GM21825 (cell line): ENCODE measurements at regions not wholly inside any gene's neighbourhood (a gene's known extent, or its start where the extent isn't known, plus 50 kb on each side); places are given as distances from the start of the nearest gene placed in this dataset.
"Not testable (repeated sequence)": the region's sequence is repeated elsewhere in the genome, so short reads cannot be mapped to it uniquely, and the experiment has no call there.

Experiments
- ATAC-seq: cut with Tn5 transposase; IDR thresholded peaks from one replicate; pipeline ENCODE4 v1.9.1; 2021; ENCODE audit warnings: mild to moderate bottlenecking, moderate library complexity; ENCODE audit not compliant: unreplicated experiment

GRCh38 chrX:13428053-13428786 lies 108.4 kb upstream of the ATXN3L start:
- ATAC-seq: no peak

- ATAC-seq: no peak
These were observed 107.7 kb upstream of the ATXN3L start for GRCh38 chrX:13427441-13428052.

DNA sequence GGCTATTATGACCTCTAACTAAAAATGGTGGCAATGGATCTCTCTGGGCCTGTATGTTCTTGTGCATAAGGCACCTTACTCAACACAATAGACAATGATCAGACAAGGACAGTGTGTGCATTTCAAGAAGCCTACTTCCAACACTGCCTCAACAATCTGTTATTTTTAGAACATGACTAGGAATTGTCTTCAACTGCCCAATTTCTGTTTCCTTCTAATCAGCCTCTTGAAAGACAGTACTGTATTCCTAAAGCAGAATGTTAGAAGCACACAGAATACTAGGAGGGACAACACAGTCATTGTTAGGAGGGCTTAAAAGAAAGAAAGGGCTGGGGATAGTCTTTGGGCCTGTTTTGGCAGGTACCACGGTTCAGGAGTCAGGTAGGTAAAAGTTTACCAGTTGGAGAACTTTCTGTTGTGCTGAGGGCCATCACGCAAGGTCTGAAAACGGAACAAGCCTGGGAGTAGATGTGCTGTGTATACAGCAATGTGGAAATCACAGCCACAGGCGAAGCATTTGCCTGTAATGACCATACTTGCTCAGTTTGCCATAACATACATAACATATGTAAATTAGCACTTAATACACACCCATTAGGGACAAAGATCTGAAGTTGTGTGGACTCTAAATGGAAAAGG lies 100.8 kb upstream of the ATXN3L start:
- ATAC-seq: no peak

GRCh38 chrX:13419918-13420317 lies 100.1 kb upstream of the ATXN3L start:
- no peak for ATAC-seq

GRCh38 chrX:13419276-13419675 lies 99.4 kb upstream of the ATXN3L start:
- ATAC-seq: no peak

DNA sequence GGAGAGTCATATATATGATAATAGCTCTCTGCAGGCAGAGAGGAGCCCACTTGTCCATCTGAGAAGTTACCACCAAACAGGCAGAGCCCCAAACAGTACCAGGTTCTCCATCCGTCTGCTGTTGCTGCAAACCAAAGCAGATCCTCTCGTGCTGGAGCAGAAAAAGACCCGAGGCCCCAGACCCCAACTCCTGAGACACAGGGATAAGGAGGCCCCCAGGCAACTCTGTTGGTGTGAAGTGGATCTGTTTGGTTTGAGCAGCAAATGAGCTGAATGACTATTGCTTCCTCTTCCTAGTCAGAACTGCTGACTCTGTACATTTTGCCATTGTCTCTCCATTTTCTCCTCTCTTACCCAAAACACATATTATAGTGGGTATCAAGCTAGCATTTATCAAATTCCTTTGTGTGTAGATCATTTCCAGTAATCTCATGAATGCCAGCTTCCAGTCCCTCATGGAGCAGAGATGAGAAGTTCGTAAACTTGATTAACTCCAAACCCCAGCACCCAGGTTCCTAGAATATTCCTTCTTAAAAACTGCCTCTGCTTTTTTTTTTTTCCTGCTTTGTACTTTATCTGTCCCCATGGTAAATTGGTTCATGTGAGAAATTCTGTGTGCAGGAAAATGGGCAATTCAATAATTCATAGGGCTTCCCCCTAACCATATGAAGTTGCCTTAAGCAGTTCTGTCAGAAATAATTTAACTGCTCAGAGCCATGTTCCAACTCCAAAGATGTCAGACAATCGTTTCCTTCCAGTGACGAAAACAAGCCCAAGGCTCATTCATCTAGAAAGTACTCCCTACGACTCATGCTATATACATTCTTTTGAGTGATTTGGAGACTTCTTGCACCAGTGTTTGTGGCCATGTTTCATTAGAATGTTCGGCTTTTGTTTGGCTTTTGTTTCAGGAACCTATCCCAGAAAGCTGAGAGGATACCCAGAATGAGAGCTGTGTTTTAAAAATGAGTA lies 98.6 kb upstream of the ATXN3L start:
- ATAC-seq: no peak

DNA sequence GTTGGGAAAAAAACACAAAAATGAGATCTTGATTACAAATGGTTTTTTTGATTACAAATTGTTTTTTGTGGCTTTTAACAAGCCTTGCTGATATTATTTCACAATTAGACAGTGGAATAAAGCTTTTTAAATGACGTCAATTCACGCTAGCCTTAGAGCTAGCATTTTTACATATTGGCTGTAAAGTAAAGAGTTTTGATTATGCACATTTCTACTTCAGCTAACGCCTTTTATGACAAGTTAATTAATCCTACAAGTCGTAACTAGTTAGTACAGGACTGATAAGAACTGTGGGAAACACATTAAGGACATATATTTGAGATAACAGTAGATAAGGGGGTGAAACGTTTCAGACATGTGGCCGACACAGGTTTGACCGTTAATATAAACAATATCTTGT lies 95.7 kb upstream of the ATXN3L start:
- ATAC-seq: no peak

GRCh38 chrX:13414006-13414647 lies 94.3 kb upstream of the ATXN3L start:
- ATAC-seq: no peak

DNA sequence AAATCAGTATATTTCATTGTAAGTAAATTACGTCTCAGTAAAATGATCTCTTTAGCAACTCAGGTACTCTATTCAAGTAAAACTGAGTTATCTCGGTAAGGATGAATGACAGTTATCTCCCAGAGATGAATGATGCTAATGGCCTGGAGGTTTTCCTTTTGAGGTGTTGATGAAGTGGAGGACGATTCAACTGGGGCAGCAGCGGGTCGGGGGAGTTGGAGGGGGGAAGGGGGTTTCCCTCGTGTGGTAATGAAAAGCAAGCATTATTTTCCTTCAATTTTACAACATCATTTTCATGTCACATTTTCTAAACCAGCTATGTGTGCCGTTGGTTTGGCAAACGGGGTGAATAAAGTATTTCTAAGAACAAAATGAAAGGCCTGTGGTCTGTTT lies 92.4 kb upstream of the ATXN3L start:
- ATAC-seq: no peak

DNA sequence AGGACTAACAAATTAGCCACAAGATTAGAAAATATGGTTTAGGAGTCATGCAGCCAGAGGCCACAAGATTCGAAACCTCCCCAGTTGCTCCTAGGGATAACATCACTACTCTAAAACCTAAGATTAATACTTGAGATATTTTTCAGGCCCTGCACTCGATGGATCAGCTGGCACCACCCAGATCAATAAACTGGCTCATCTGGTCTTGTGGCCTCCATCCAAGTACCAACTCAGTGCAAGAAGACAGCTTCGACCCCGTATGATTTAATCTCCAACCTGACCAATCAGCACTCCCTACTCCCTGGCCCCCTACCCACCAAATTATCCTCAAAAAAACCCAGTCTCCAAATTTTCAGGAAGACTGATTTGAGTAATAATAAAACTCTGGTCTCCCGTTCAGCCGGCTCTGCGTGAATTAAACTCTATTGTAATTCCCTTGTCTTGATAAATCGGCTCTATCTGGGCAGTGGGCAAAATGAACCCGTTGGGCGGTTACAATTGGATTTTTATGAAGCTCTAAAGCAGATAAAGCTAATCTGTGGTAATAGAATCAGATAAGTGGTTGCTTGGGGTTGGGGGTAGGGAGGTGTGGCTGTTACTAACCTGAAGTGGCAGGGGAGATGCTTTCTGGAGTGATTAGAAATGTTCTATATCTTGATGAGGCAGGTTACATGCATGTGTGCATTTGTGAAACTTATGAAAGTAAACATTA lies 91.8 kb upstream of the ATXN3L start:
- ATAC-seq: no peak

DNA sequence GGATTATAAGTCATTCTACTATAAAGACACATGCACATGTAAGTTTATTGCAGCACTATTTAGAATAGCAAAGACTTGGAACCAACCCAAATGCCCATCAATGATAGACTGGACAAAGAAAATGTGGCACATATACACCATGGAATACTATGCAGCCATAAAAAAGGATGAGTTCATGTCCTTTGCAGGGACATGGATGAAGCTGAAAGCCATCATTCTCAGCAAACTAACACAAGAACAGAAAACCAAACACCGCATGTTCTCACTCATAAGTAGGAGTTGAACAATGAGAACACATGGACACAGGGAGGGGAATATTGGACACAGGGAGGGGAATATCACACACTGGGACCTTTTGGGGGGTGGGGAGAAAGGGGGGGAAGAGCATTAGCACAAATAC lies 88.7 kb upstream of the ATXN3L start:
- ATAC-seq: not testable (repeated sequence)

DNA sequence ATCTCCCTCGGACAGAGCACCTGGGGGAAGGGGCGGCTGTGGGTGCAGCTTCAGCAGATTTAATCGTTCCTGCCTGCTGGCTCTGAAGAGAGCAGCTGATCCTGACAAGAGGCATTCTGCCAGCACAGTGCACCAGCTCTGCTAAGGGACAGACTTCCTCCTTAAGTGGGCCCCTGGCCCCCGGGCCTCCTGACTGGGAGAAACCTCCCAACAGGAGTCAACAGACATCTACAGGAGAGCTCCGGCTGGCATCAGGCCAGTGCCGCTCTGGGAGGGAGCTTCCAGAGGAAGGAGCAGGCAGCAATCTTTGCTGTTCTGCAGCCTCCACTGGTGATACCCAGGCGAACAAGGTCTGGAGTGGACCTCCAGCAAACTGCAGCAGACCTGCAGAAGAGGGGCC lies 84.9 kb upstream of the ATXN3L start:
- not testable (repeated sequence) for ATAC-seq

- no peak for ATAC-seq
These were observed 84.5 kb upstream of the ATXN3L start for GRCh38 chrX:13404364-13404763.

DNA sequence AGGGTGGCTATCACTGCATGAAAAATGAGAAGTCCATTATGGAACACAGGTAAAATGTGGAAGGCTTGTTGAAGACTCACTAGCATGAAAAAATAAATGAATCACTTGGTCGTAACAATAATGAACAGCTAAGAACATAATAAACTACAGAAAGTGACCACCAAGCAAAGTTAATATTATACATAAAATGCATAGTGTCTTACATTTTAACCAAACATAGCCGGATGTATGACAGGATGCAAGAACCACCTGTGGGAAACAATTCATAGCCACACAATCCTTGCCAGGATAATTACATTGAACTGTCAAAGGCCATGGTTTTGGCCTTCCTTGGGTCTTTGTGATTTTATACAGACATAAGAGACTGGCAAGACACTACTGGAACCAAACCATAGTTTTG lies 81.9 kb upstream of the ATXN3L start:
- ATAC-seq: no peak

DNA sequence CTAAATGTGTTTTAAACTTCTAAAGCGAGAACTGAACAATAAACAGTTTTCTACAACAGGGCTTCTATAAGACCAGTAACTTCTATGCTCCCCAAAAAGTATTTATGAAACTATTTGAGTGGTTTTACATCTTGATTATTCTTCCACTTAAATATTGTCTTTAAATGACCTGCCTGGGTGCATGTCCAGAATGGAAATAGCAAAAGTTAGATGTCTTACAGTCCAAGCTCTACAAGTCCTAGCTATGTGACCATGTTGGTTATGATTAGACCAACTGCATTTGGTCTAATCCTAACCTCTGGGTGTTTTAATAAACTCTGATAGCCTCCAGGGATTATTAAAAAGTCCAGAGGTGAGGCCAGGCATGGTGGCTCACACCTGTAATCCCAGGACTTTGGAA lies 79.0 kb upstream of the ATXN3L start:
- ATAC-seq: no peak

- no peak for ATAC-seq
These were observed 78.3 kb upstream of the ATXN3L start for GRCh38 chrX:13397878-13398818.

DNA sequence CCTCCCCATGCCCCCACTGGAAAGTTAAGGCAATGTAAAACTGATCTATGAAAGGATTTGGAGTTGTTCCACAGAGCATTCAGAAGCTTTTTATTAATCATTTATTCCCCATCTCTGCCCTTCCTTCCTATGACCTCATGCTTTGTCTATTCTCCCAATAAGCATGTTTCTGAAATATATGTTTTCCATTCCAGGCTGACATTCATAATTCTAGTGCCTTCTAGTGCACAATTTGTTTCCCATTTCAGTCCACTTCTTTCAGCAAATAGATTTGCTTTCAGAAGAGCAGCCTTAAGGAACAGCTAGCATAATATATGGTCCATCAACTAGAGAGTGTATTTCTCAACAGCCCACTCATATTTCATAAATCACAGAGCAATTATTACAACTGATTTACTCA lies 77.1 kb upstream of the ATXN3L start:
- ATAC-seq: no peak

- ATAC-seq: no peak
These were observed 69.6 kb upstream of the ATXN3L start for GRCh38 chrX:13389501-13389900.
